ENCODE measurements at regions not wholly inside any gene's neighbourhood (a gene's known extent, or its start where the extent isn't known, plus 50 kb on each side); places are given as distances from the start of the nearest gene placed in this dataset.
"Not testable (repeated sequence)": the region's sequence is repeated elsewhere in the genome, so short reads cannot be mapped to it uniquely, and the experiment has no call there.

DNA sequence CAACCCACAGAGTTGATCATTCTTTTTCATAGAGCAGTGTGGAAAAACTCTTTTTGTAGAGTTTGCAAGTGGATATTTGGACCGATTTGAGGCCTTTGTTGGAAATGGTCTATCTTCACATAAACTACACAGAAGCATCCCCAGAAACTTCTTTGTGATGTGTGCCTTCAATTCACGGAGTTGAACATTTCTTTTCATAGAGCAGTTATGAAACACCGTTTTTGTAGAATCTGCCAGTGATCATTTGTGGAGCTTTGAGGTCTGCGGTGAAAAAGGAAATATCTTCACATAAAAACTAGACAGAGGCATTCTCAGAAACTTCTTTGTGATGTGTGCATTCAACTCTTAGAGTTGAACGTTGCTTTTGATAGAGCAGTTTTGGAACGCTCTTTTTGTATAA, 618.4 kb upstream of the ZNF337 start:
- H3K27me3 ChIP-seq (ENCODE audit: low read depth, low read length), result no peaks in the 10 kb centered on the region
- no peaks in the 10 kb centered on the region for H3K9me3 ChIP-seq (ENCODE audit: insufficient read depth, low read length)
- H3K27ac ChIP-seq (ENCODE audit: low read length), result no peak overlapping the region
- no peak overlapping the region for H3K4me3 ChIP-seq (ENCODE audit: low read length)
- TF ChIP-seq, protein P1, sequence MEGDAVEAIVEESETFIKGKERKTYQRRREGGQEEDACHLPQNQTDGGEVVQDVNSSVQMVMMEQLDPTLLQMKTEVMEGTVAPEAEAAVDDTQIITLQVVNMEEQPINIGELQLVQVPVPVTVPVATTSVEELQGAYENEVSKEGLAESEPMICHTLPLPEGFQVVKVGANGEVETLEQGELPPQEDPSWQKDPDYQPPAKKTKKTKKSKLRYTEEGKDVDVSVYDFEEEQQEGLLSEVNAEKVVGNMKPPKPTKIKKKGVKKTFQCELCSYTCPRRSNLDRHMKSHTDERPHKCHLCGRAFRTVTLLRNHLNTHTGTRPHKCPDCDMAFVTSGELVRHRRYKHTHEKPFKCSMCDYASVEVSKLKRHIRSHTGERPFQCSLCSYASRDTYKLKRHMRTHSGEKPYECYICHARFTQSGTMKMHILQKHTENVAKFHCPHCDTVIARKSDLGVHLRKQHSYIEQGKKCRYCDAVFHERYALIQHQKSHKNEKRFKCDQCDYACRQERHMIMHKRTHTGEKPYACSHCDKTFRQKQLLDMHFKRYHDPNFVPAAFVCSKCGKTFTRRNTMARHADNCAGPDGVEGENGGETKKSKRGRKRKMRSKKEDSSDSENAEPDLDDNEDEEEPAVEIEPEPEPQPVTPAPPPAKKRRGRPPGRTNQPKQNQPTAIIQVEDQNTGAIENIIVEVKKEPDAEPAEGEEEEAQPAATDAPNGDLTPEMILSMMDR (IDR thresholded peaks at IDR 0.05; ENCODE audit: low read depth, low read length), result no peak
- no peak for TF ChIP-seq EZH2phosphoT487 (IDR thresholded peaks at IDR 0.05; ENCODE audit: low read depth)
- H3K36me3 ChIP-seq (replicated peaks; ENCODE audit: low read depth, low read length), result no peaks in the 10 kb centered on the region
- H3K79me2 ChIP-seq (ENCODE audit: low read length), result no peaks in the 10 kb centered on the region
- no peaks in the 10 kb centered on the region for H4K20me1 ChIP-seq (ENCODE audit: insufficient read depth, low read length)
- H3K4me1 ChIP-seq (ENCODE audit: low read length), result no peaks in the 10 kb centered on the region
- H3K4me2 ChIP-seq (ENCODE audit: low read length), result no peak overlapping the region
- no peak overlapping the region for H2AFZ ChIP-seq (ENCODE audit: low read depth, low read length)
- no peak overlapping the region for H3K9ac ChIP-seq (ENCODE audit: low read length)

DNA sequence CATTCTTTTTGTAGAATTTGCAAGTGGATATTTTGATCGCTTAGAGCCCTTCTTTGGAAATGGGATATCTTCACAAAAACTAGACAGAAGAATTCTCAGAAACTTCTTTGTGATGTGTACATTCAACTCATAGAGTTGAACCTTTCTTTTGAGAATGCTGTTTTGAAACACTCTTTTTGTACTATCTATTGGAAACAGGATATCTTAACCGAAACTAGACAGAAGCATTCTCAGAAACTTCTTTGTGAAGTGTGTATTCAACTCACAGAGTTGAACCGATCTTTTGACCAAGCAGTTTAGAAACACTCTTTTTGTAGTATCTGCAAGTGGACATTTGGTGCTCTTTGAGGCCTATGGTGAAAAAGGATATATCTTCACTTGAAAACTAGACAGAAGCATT, 613.1 kb upstream of the ZNF337 start:
- H3K4me1 ChIP-seq (ENCODE audit: low read length); H3K9ac ChIP-seq (ENCODE audit: low read length); H3K79me2 ChIP-seq (ENCODE audit: low read length); H3K9me3 ChIP-seq (ENCODE audit: insufficient read depth, low read length); H3K27me3 ChIP-seq (ENCODE audit: low read depth, low read length); H3K4me2 ChIP-seq (ENCODE audit: low read length); H2AFZ ChIP-seq (ENCODE audit: low read depth, low read length); H3K27ac ChIP-seq (ENCODE audit: low read length); H3K4me3 ChIP-seq (ENCODE audit: low read length); H4K20me1 ChIP-seq (ENCODE audit: insufficient read depth, low read length); H3K36me3 ChIP-seq (replicated peaks; ENCODE audit: low read depth, low read length): not testable (repeated sequence)

DNA sequence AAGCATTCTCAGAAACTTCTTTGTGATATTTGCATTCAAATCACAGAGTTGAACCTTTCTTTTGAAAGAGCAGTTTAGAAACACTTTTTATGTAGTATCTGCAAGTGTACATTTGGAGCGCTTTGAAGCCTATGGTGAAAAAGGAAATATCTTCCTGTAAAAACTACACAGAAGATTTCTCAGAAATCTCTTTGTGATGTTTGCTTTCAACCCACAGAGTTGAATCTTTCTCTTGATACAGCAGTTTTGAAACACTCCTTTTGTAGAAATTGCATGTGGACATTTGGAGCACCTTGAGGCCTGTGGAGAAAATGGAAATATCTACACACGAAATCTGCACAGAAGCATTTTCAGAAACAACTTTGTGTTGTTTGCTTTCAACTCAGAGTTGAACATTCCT, 612.3 kb upstream of the ZNF337 start:
- Histone ChIP-seq H3K9ac (ENCODE audit: low read length) (no peak overlapping the region), H3K36me3 (replicated peaks; ENCODE audit: low read depth, low read length) (no peaks in the 10 kb centered on the region), H2AFZ (ENCODE audit: low read depth, low read length) (no peak overlapping the region), H3K27me3 (ENCODE audit: low read depth, low read length) (no peaks in the 10 kb centered on the region), H4K20me1 (ENCODE audit: insufficient read depth, low read length) (no peaks in the 10 kb centered on the region), H3K4me1 (ENCODE audit: low read length) (no peaks in the 10 kb centered on the region), H3K4me3 (ENCODE audit: low read length) (no peak overlapping the region), H3K27ac (ENCODE audit: low read length) (no peak overlapping the region), H3K79me2 (ENCODE audit: low read length) (no peaks in the 10 kb centered on the region), H3K4me2 (ENCODE audit: low read length) (no peak overlapping the region), H3K9me3 (ENCODE audit: insufficient read depth, low read length) (no peaks in the 10 kb centered on the region)
- TF ChIP-seq, protein P1 (IDR thresholded peaks at IDR 0.05; ENCODE audit: low read depth, low read length), result no peak
- no peak for TF ChIP-seq EZH2phosphoT487 (IDR thresholded peaks at IDR 0.05; ENCODE audit: low read depth)

DNA sequence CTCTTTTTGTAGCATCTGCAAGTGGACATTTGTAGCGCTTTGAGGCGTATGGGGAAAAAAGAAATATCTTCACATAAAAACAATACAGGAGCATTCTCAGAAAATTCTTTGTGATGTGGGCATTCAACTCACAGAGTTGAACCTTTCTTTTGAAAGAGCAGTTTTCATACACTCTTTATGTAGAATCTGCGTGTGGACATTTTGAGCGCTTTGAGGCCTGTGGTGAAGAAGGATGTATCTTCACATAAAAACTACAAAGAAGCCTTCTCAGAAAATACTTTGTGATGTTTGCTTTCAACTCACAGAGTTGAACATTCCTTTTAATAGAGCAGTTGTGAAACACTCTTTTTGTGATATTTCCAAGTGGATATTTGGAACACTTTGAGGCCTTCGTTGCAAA, 598.4 kb upstream of the ZNF337 start:
- no peaks in the 10 kb centered on the region for H3K36me3 ChIP-seq (replicated peaks; ENCODE audit: low read depth, low read length)
- H3K4me3 ChIP-seq (ENCODE audit: low read length), result no peak overlapping the region
- no peak overlapping the region for H3K4me2 ChIP-seq (ENCODE audit: low read length)
- H3K9ac ChIP-seq (ENCODE audit: low read length), result no peak overlapping the region
- no peaks in the 10 kb centered on the region for H3K79me2 ChIP-seq (ENCODE audit: low read length)
- no peaks in the 10 kb centered on the region for H3K9me3 ChIP-seq (ENCODE audit: insufficient read depth, low read length)
- no peak overlapping the region for H2AFZ ChIP-seq (ENCODE audit: low read depth, low read length)
- TF ChIP-seq, protein P1 (IDR thresholded peaks at IDR 0.05; ENCODE audit: low read depth, low read length), result no peak
- TF ChIP-seq EZH2phosphoT487 (IDR thresholded peaks at IDR 0.05; ENCODE audit: low read depth), result no peak
- no peaks in the 10 kb centered on the region for H3K4me1 ChIP-seq (ENCODE audit: low read length)
- H4K20me1 ChIP-seq (ENCODE audit: insufficient read depth, low read length), result no peaks in the 10 kb centered on the region
- no peaks in the 10 kb centered on the region for H3K27me3 ChIP-seq (ENCODE audit: low read depth, low read length)
- H3K27ac ChIP-seq (ENCODE audit: low read length), result no peak overlapping the region

DNA sequence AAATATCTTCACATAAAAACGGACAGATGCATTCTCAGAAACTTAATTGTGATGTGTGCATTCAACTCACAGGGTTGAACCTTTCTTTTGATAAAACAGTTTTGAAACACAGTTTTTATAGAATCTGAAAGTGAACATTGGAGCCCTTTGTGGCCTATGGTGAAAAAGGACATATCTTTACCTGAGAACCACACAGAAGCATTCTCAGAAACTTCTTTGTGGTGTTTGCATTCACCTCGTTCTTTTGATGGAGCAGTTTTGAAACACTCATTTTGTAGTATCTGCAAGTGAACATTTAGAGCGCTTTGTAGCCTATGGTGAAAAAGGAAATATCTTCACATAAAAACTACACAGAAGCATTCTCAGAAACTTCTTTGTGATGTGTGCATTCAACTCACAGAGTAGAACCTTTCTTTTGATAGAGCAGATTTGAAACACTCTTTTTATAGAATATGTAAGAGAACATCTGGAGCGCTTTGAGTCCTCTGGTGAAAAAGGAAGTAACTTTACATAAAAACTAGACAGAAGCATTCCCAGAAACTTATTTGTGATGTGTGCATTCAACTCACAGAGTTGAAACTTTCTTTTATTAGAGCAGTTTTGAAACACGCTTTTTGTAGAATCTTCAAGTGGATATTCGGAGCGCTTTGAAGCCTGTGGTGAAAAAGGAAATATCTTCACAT, 591.9 kb upstream of the ZNF337 start:
- not testable (repeated sequence) for H3K36me3 ChIP-seq (replicated peaks; ENCODE audit: low read depth, low read length); H3K79me2 ChIP-seq (ENCODE audit: low read length); H3K4me1 ChIP-seq (ENCODE audit: low read length); H3K27me3 ChIP-seq (ENCODE audit: low read depth, low read length); H3K4me3 ChIP-seq (ENCODE audit: low read length); H3K9me3 ChIP-seq (ENCODE audit: insufficient read depth, low read length); H3K9ac ChIP-seq (ENCODE audit: low read length); H2AFZ ChIP-seq (ENCODE audit: low read depth, low read length); H3K27ac ChIP-seq (ENCODE audit: low read length); H3K4me2 ChIP-seq (ENCODE audit: low read length); H4K20me1 ChIP-seq (ENCODE audit: insufficient read depth, low read length)

All from OCI-LY3 (cell line).